HG03045 (cell line): ENCODE measurements at regions not wholly inside any gene's neighbourhood (a gene's known extent, or its start where the extent isn't known, plus 50 kb on each side); places are given as distances from the start of the nearest gene placed in this dataset.

ENCODE experiments used
- ATAC-seq: cut with Tn5 transposase; IDR thresholded peaks from one replicate; pipeline ENCODE4 v1.9.1; 2021; ENCODE audit warnings: mild to moderate bottlenecking, moderate library complexity; ENCODE audit not compliant: unreplicated experiment

DNA sequence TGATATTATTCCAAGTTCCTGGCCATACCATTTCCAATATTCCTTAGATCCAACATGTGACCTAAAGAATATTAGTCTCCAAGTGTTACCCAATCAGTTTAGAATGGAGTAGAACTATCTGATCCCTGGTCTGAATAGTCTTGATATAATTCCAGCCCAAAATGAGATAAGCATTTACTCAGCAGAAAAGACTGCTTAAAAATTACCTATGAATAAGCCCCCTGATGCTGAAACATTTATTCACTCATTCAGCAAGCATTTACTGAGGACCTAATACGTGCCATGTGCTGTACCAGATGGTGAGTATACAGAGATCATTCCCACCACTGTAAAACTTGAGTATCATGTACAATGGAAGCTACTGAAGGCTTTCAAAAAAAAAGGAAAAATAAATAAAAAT is 157.0 kb downstream of the FAM114A2 start:
- no peak for ATAC-seq

DNA sequence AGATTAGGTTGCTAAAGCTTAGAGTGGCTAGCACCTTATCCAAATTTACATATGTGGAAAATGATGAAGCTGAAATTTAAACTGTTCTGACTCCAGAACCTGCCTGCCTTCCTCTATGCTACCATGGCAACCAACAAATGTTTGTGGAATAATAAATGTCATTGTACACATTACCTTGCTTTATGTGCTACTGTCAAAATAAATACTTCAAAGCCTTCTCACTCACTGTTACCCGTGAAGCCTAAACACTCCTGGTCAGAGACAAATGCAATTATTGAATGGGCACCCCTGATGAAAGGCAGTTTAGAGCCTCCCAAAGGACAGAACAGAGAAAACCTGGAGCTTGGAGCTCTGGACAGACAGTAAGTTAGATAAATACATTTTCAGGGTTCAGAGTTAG is 158.6 kb downstream of the FAM114A2 start:
- ATAC-seq = no peak

- no peak for ATAC-seq
These were observed 159.1 kb downstream of the FAM114A2 start for GRCh38 chr5:153879596-153879995.

- no peak for ATAC-seq
These were observed 172.5 kb downstream of the FAM114A2 start for GRCh38 chr5:153866176-153866575.

DNA sequence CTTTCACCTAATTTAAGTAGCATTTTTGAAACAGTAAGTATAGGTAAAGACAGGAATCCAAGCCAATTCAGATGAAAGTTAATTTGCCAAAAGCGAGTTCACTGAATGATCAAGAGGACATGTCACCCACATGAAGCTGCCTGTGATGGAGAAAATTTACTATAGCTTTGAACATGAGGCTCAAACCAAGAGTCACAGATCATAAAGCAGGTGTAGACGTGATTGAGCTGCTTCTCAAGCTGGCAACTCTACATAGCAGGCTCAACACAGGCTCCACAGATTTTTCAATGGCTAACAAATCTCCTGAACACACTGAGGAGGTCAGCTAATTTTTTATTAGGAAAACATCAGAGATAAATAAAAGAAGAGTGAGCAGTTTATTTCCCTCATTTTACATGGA is 173.7 kb downstream of the FAM114A2 start:
- ATAC-seq = no peak

GRCh38 chr5:153863951-153864350 is 174.8 kb downstream of the FAM114A2 start:
- ATAC-seq = no peak
